ENCODE measurements at regions not wholly inside any gene's neighbourhood (a gene's known extent, or its start where the extent isn't known, plus 50 kb on each side); places are given as distances from the start of the nearest gene placed in this dataset.

GRCh38 chr18:68083776-68084175, 567.3 kb upstream of the DSEL start:
- intact Hi-C loops (cut with DNase I): no loop called here
- no peak for TF ChIP-seq CTCF (IDR thresholded peaks at IDR 0.05)
- Histone ChIP-seq H3K4me3 (no peak overlapping the region), H3K27ac (no peak overlapping the region), H3K4me1 (replicated peaks) (no peaks in the 10 kb centered on the region), H3K27me3 (replicated peaks; ENCODE audit: insufficient read depth) (no peaks in the 10 kb centered on the region), H3K9me3 (no peaks in the 10 kb centered on the region), H3K36me3 (no peaks in the 10 kb centered on the region)
- WGBS: 90% methylated on average over 3 of the region's 3 CpGs
- DNase-seq (ENCODE audit: low spot score): no peak

GRCh38 chr18:68083131-68083530, 566.6 kb upstream of the DSEL start:
- Histone ChIP-seq H3K4me3 (no peak overlapping the region), H3K27me3 (replicated peaks; ENCODE audit: insufficient read depth) (no peaks in the 10 kb centered on the region), H3K36me3 (no peaks in the 10 kb centered on the region), H3K27ac (no peak overlapping the region), H3K4me1 (replicated peaks) (no peaks in the 10 kb centered on the region), H3K9me3 (no peaks in the 10 kb centered on the region)
- DNase-seq (ENCODE audit: low spot score): no peak
- TF ChIP-seq POLR2A (IDR thresholded peaks at IDR 0.05) (no peak), POLR2AphosphoS5 (IDR thresholded peaks at IDR 0.05) (no peak), CTCF (IDR thresholded peaks at IDR 0.05) (no peak)
- whole genome bisulfite sequencing: 75% methylated on average over 4 of the region's 4 CpGs
- intact Hi-C loops (cut with DNase I): no loop called here

GRCh38 chr18:68072744-68073143, 556.2 kb upstream of the DSEL start:
- H3K27me3 ChIP-seq (replicated peaks; ENCODE audit: insufficient read depth): no peaks in the 10 kb centered on the region
- no peaks in the 10 kb centered on the region for H3K4me1 ChIP-seq (replicated peaks)
- intact Hi-C loops (cut with DNase I): no loop called here
- no peak overlapping the region for H3K4me3 ChIP-seq
- TF ChIP-seq CTCF (IDR thresholded peaks at IDR 0.05) (no peak), POLR2A (IDR thresholded peaks at IDR 0.05) (no peak), POLR2AphosphoS5 (IDR thresholded peaks at IDR 0.05) (no peak)
- no peak overlapping the region for H3K27ac ChIP-seq
- DNase-seq (ENCODE audit: low spot score): no peak
- no peaks in the 10 kb centered on the region for H3K9me3 ChIP-seq
- H3K36me3 ChIP-seq: no peaks in the 10 kb centered on the region
- WGBS: 93% methylated on average over 7 of the region's 7 CpGs

GRCh38 chr18:68060871-68061270, 544.4 kb upstream of the DSEL start:
- no peaks in the 10 kb centered on the region for H3K27me3 ChIP-seq (replicated peaks; ENCODE audit: insufficient read depth)
- no peaks in the 10 kb centered on the region for H3K36me3 ChIP-seq
- WGBS: 93% methylated on average over 1 of the region's 1 CpG
- DNase-seq (ENCODE audit: low spot score): no peak
- H3K9me3 ChIP-seq: no peaks in the 10 kb centered on the region
- no peak overlapping the region for H3K4me3 ChIP-seq
- intact Hi-C loops (cut with DNase I): no loop called here
- H3K4me1 ChIP-seq (replicated peaks): no peaks in the 10 kb centered on the region
- TF ChIP-seq POLR2A (IDR thresholded peaks at IDR 0.05) (no peak), CTCF (IDR thresholded peaks at IDR 0.05) (no peak), POLR2AphosphoS5 (IDR thresholded peaks at IDR 0.05) (no peak)
- H3K27ac ChIP-seq: no peak overlapping the region

- intact Hi-C loops (cut with DNase I): no loop called here
- no peak for TF ChIP-seq POLR2A (IDR thresholded peaks at IDR 0.05)
- TF ChIP-seq POLR2AphosphoS5 (IDR thresholded peaks at IDR 0.05): no peak
- TF ChIP-seq CTCF (IDR thresholded peaks at IDR 0.05): no peak
- DNase-seq (ENCODE audit: low spot score): no peak
- WGBS: 87% methylated on average over 4 of the region's 4 CpGs
- no peaks in the 10 kb centered on the region for H3K27me3 ChIP-seq (replicated peaks; ENCODE audit: insufficient read depth)
- no peaks in the 10 kb centered on the region for H3K36me3 ChIP-seq
- H3K4me1 ChIP-seq (replicated peaks): no peaks in the 10 kb centered on the region
- H3K9me3 ChIP-seq: no peaks in the 10 kb centered on the region
- H3K4me3 ChIP-seq: no peak overlapping the region
- H3K27ac ChIP-seq: no peak overlapping the region
Observed at GRCh38 chr18:68056936-68057335, 540.4 kb upstream of the DSEL start.
